Stimulated activated naive CD8-positive, alpha-beta T cell treated with anti-CD3 and anti-CD28 coated beads, Interleukin-15, Interleukin-2, amounts not matched to agents 100 ng/mL and 50 ng/mL, for 24 hours (primary cell): ENCODE measurements at regions not wholly inside any gene's neighbourhood (a gene's known extent, or its start where the extent isn't known, plus 50 kb on each side); places are given as distances from the start of the nearest gene placed in this dataset.

Experiments
- H3K27ac Mint-ChIP-seq: one replicate; pipeline ENCODE4 v1.8.0; 2021; ENCODE audit warnings: mild to moderate bottlenecking, mixed read lengths
- H3K27me3 Mint-ChIP-seq: one replicate; pipeline ENCODE4 v1.8.0; 2021; ENCODE audit warnings: mixed read lengths
- H3K36me3 Mint-ChIP-seq: one replicate; pipeline ENCODE4 v1.8.0; 2021; ENCODE audit warnings: low read depth, mixed read lengths
- H3K4me1 Mint-ChIP-seq: one replicate; pipeline ENCODE4 v1.8.0; 2021; ENCODE audit warnings: low read depth, mixed read lengths
- H3K4me3 Mint-ChIP-seq: one replicate; pipeline ENCODE4 v1.8.0; 2021; ENCODE audit warnings: mild to moderate bottlenecking, mixed read lengths
- H3K9me3 Mint-ChIP-seq: one replicate; pipeline ENCODE4 v1.8.0; 2021; ENCODE audit warnings: mixed read lengths

DNA sequence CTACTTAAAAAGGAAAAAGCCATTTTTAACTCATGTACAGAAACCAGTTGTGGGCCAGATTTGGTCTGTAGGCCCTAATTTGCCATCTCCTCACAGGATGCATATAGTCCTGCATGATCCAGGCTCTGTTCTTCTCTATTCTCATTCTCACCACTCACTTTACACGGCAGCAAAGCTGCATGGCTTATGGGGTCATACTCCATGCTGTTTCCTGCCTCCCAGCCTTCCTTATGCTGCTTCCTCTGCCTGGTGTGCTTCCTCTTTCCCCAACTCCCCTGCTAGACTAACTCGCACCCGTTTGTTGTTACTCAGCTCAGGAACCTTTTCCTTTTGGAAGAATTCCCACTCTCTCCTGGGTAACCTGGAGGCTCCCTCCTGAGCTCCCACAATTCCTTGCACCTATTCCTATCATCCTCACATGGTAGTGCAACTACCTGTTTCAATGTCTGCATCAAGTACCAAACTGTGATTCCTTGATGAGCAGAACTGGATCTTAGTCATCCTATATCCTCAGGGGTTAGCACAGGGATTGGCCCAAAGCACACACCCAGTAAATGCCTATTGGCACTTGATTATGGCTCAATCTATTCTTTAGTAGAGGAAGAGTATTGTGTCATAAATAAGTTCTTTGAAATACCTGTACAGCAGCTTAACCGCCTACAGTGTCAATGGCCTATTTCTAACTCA lies 172.1 kb upstream of the MITF start:
- Mint-ChIP-seq H3K9me3 (no peaks in the 10 kb centered on the region), H3K36me3 (no peaks in the 10 kb centered on the region), H3K27me3 (no peaks in the 10 kb centered on the region), H3K4me3 (no peak overlapping the region), H3K4me1 (no peaks in the 10 kb centered on the region), H3K27ac (no peak overlapping the region)

- Mint-ChIP-seq H3K27me3 (peaks cover 2% of the 10 kb centered on the region), H3K36me3 (no peaks in the 10 kb centered on the region), H3K9me3 (peaks cover 3% of the 10 kb centered on the region), H3K4me1 (no peaks in the 10 kb centered on the region), H3K27ac (no peak overlapping the region), H3K4me3 (no peak overlapping the region)
Measured at GRCh38 chr3:69566275-69566674, 173.0 kb upstream of the MITF start.

- Mint-ChIP-seq H3K27me3 (peaks cover 8% of the 10 kb centered on the region), H3K9me3 (peaks cover 7% of the 10 kb centered on the region), H3K27ac (no peak overlapping the region), H3K4me3 (no peak overlapping the region), H3K4me1 (no peaks in the 10 kb centered on the region), H3K36me3 (no peaks in the 10 kb centered on the region)
Measured at GRCh38 chr3:69565316-69565715, 173.9 kb upstream of the MITF start.

DNA sequence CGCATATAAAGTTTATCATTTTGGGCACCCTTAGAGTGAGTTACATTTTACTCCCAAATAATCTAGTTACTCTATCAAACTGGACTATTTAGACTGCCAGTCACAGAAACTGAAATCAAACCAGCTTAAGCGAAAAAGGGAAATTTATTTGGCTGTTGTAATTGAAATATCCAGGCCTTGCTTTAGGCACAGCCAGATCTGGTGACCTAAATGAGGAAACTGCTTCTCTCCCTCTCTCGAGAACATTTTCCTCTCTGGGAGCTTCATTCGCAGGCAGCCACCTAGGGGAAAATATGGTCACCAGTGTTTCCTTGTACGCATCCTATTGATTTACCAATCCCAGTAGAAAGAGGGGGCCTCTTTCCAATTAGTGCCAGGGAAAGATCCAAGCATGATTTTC lies 175.3 kb upstream of the MITF start:
- Mint-ChIP-seq H3K9me3 (peaks cover 7% of the 10 kb centered on the region), H3K27me3 (peaks cover 8% of the 10 kb centered on the region), H3K4me3 (no peak overlapping the region), H3K27ac (no peak overlapping the region), H3K36me3 (no peaks in the 10 kb centered on the region), H3K4me1 (no peaks in the 10 kb centered on the region)

GRCh38 chr3:69563151-69563550 lies 176.1 kb upstream of the MITF start:
- Mint-ChIP-seq H3K9me3 (peaks cover 7% of the 10 kb centered on the region), H3K27ac (no peak overlapping the region), H3K27me3 (peaks cover 8% of the 10 kb centered on the region), H3K4me1 (no peaks in the 10 kb centered on the region), H3K4me3 (no peak overlapping the region), H3K36me3 (no peaks in the 10 kb centered on the region)

DNA sequence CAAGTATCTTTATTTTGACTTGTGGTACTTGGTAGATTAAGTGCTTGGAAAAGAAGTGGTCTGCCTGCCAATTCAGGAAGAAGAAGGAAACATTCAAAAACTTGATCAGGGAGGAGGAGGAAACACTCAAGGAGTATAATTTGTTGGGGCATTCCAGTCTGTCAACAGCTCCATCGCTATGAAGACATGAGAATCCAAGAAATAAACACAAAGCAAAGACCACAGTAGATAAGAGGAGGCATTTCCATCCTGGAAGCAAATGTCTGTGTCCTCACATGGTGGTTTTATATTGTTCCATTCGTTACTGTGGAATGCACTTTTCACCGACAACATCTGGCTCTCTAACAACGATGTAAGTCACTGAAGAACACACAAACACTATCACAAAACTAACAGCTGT lies 176.1 kb upstream of the FRMD4B start:
- Mint-ChIP-seq H3K4me1 (no peaks in the 10 kb centered on the region), H3K4me3 (no peak overlapping the region), H3K36me3 (no peaks in the 10 kb centered on the region), H3K27me3 (peaks cover 8% of the 10 kb centered on the region), H3K27ac (no peak overlapping the region), H3K9me3 (peaks cover 7% of the 10 kb centered on the region)

- Mint-ChIP-seq H3K27ac (no peak overlapping the region), H3K36me3 (no peaks in the 10 kb centered on the region), H3K4me1 (no peaks in the 10 kb centered on the region), H3K4me3 (no peak overlapping the region), H3K27me3 (peaks cover 8% of the 10 kb centered on the region), H3K9me3 (peaks cover 7% of the 10 kb centered on the region)
Measured at GRCh38 chr3:69560818-69561217, 174.9 kb upstream of the FRMD4B start.

GRCh38 chr3:69560116-69560515 lies 174.2 kb upstream of the FRMD4B start:
- H3K27me3 Mint-ChIP-seq = peaks cover 8% of the 10 kb centered on the region
- H3K4me3 Mint-ChIP-seq = no peak overlapping the region
- peaks cover 7% of the 10 kb centered on the region for H3K9me3 Mint-ChIP-seq
- H3K4me1 Mint-ChIP-seq = no peaks in the 10 kb centered on the region
- no peaks in the 10 kb centered on the region for H3K36me3 Mint-ChIP-seq
- no peak overlapping the region for H3K27ac Mint-ChIP-seq

DNA sequence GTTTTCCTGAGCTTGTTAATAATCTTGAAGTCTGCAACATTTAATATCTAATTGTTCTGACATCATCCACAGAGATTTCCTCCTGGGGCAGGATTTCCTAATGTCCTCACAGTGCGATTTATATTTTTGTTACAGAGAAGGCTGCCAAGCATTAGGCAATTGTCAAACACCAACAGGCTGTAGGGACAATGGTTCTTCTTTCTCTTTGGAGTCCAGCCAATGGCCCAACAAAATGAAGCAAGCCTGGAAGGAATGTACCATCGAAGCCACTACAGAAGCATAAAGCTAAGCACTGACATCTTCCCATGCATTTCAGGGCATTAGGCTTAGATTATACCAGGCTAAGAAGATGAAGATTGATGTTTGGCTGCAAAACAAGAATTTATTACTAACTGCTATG lies 173.0 kb upstream of the FRMD4B start:
- no peak overlapping the region for H3K27ac Mint-ChIP-seq
- H3K4me1 Mint-ChIP-seq = no peaks in the 10 kb centered on the region
- H3K36me3 Mint-ChIP-seq = no peaks in the 10 kb centered on the region
- H3K4me3 Mint-ChIP-seq = no peak overlapping the region
- peaks cover 8% of the 10 kb centered on the region for H3K27me3 Mint-ChIP-seq
- peaks cover 7% of the 10 kb centered on the region for H3K9me3 Mint-ChIP-seq

DNA sequence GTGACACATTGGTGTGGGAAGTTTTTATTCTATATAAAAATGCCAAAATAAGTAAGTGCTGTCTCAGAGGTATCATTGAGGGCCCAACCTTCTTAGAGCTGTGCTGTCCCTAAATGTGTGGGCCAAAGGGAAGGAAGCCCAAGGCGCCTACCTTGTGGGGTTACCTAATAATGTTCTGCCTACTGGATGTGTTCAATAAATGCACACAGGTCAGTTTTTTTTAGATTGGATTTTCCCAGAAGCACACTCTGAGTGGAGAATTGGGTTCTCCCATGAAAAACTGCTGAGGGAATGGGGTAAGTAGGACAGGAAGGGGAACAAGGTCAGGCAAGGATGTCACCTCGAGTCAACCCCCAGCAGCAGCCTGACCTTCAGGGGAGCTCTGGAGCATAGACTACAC lies 168.7 kb upstream of the FRMD4B start:
- no peaks in the 10 kb centered on the region for H3K36me3 Mint-ChIP-seq
- no peaks in the 10 kb centered on the region for H3K9me3 Mint-ChIP-seq
- no peaks in the 10 kb centered on the region for H3K4me1 Mint-ChIP-seq

GRCh38 chr3:69553888-69554287 lies 168.0 kb upstream of the FRMD4B start:
- no peaks in the 10 kb centered on the region for H3K36me3 Mint-ChIP-seq
- peaks cover 4% of the 10 kb centered on the region for H3K27me3 Mint-ChIP-seq
- no peak overlapping the region for H3K4me3 Mint-ChIP-seq
- H3K27ac Mint-ChIP-seq = no peak overlapping the region
- H3K9me3 Mint-ChIP-seq = no peaks in the 10 kb centered on the region
- no peaks in the 10 kb centered on the region for H3K4me1 Mint-ChIP-seq

More for the DNA sequence above, 168.7 kb upstream of the FRMD4B start:
- H3K4me3 Mint-ChIP-seq = no peak overlapping the region
- H3K27ac Mint-ChIP-seq = no peak overlapping the region
- H3K27me3 Mint-ChIP-seq = peaks cover 4% of the 10 kb centered on the region

DNA sequence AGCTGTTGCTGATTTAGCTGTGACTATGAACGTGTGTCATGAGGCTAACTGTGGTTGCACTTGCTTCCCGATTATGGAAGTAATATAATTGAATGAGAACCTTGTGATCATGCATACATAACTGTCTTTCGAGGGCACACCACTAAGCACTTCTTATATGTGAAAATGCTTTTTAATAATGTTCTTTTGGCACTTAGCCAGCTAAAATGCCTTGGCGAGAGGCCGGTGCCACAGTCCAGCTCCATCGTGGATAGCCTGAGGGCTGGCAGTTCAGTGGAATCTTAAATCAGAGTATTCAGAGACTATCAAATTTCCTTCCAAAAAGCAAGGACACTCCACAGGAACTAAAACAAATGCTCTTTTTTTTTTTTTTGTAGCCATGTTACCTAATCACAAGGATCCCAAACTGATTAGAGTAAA lies 161.6 kb upstream of the FRMD4B start:
- no peak overlapping the region for H3K27ac Mint-ChIP-seq
- H3K27me3 Mint-ChIP-seq = peaks cover 32% of the 10 kb centered on the region
- no peaks in the 10 kb centered on the region for H3K36me3 Mint-ChIP-seq
- H3K4me3 Mint-ChIP-seq = no peak overlapping the region
- no peaks in the 10 kb centered on the region for H3K9me3 Mint-ChIP-seq
- no peaks in the 10 kb centered on the region for H3K4me1 Mint-ChIP-seq

DNA sequence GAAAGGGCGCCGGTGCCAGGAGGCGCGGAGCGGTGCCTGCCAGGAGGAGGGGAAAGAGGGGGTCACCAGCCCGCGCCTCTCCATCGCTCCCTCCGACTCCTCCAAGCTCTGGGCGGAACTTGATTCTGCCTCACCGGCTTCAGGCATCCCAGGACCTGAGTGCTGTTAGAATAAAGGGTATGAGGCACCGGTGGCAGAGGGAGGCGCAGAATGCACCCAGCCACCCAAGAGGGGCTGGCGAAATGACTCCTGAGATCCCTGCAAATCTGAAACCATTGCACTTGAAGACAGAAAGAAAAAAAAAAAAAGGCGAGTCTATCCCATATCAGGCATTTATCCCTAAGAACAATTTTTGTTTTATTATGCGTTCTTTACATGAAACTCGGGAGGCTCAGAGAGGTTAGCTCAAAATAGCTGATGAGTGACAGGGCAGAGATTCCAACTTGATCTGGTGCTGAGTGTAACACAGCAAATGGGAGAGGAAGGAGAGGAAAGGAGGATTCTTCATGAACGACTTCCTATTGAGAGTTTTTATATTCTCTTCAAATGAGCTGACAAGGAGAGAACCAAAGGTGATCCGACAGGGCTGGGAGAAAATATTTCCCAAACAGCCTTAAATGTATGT lies 157.0 kb upstream of the FRMD4B start:
- H3K36me3 Mint-ChIP-seq = no peaks in the 10 kb centered on the region
- H3K9me3 Mint-ChIP-seq = no peaks in the 10 kb centered on the region
- H3K4me3 Mint-ChIP-seq = no peak overlapping the region
- peaks cover 48% of the 10 kb centered on the region for H3K27me3 Mint-ChIP-seq
- no peak overlapping the region for H3K27ac Mint-ChIP-seq
- H3K4me1 Mint-ChIP-seq = no peaks in the 10 kb centered on the region

GRCh38 chr3:69542089-69542804 lies 156.4 kb upstream of the FRMD4B start:
- H3K9me3 Mint-ChIP-seq = no peaks in the 10 kb centered on the region
- H3K27ac Mint-ChIP-seq = no peak overlapping the region
- no peaks in the 10 kb centered on the region for H3K4me1 Mint-ChIP-seq
- H3K4me3 Mint-ChIP-seq = no peak overlapping the region
- H3K27me3 Mint-ChIP-seq = peaks cover 45% of the 10 kb centered on the region
- H3K36me3 Mint-ChIP-seq = no peaks in the 10 kb centered on the region

- peaks cover 44% of the 10 kb centered on the region for H3K27me3 Mint-ChIP-seq
- H3K36me3 Mint-ChIP-seq = no peaks in the 10 kb centered on the region
- H3K4me1 Mint-ChIP-seq = no peaks in the 10 kb centered on the region
- H3K27ac Mint-ChIP-seq = no peak overlapping the region
- H3K9me3 Mint-ChIP-seq = no peaks in the 10 kb centered on the region
- H3K4me3 Mint-ChIP-seq = no peak overlapping the region
Measured at GRCh38 chr3:69541711-69542088, 155.8 kb upstream of the FRMD4B start.
